HUDEP-2 (cell line): ENCODE measurements at regions not wholly inside any gene's neighbourhood (a gene's known extent, or its start where the extent isn't known, plus 50 kb on each side); places are given as distances from the start of the nearest gene placed in this dataset.

Experiments
- DNase-seq, 76 experiments: peaks; one replicate each; lab custom pipeline; 2025; ENCODE audit not compliant: unreplicated experiment in 76 of 76; lab: John Stamatoyannopoulos, UW

DNA sequence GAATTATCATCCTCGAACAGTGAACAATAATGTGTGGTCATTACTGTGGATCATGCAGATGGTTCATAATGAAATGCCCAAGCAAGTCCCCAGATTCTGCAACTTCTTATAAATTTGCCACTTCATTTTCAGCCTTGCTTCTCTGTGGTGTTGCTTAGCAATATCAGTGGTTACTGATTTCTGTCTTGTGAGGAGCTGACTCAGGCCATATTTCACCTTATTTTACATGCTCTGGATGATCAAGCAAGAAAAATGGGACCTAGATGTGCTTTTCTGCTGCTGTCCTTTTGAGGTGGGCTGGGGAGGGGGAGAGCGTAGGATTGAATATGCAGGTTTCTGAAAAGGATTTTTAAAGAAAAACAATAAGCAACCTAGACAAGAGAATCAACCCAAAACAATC is 188.3 kb downstream of the SLC24A2 start:
- DNase-seq = no peak

DNA sequence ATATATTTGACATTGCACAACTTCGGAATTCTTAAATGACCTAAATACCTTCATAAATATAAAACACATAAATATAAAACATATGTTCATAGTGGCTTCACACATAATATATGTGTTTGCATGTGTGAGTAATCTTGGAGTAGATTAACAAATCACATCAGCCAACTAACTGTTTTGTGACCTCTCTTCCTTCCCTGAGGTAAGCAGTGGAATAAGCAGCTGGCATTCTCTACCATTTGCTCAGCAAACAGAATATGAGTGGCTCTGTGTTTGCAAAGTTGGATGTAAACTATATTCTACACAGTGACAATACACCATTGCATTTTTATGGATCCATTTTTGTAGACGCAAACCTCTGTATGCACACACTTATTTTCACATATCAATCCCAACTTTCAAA is 189.9 kb downstream of the ACER2 start:
- no peak for DNase-seq

DNA sequence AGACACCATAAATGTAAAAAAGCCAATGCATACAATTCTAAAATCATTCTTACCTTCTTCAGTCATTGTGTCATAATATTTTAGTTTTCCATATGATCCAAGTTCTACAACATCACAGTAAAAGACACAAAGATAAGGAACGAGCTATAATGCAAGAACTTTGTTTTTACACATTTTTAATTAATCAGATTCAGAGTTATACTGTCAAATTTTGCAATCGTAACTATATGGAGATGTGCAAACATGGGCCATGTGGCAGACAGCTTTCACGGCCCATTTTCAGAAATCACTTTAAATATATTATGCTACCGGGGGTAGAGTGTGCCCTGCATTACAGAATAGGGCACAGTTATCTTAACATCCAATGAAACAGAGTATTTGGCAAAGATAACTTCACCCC is 188.4 kb downstream of the ACER2 start:
- no peak for DNase-seq

DNA sequence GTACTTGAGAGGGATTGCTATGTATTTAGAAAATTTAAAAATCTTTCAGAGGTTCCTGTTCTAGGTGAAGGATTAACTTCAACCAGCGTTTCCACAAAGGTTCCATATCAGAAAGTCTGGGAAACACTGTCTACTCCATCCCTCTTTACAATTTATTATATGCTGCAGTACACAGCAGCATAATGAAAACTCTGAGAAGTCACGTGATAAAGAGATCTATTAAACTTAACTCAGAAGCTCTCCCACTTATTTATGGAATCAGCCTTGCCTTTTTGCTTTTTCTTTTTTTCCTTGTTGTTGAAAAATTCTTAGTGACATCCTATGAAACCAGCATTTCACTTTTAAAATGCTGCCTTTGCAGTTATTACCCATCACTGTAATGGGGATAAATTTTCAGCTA is 186.2 kb downstream of the ACER2 start:
- DNase-seq = no peak

DNA sequence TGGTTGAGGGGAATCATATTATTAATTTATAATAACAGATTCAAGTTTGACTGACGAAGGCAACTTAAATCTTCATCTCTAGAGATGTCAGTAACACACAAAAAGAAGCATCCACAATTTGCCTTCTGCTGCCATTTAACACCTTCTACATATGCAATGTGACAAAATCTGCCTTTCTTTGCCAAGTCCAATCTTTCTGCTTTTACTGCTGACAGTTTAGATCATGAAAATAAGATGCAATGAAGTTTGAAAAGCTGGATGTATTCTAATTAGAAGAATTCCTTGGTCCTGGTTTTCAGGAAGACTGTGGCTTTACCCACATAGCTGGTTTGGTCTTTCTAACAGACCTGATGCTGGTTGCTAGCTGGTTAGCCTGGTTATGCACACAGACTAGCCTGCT is 178.9 kb downstream of the ACER2 start:
- DNase-seq = no peak

DNA sequence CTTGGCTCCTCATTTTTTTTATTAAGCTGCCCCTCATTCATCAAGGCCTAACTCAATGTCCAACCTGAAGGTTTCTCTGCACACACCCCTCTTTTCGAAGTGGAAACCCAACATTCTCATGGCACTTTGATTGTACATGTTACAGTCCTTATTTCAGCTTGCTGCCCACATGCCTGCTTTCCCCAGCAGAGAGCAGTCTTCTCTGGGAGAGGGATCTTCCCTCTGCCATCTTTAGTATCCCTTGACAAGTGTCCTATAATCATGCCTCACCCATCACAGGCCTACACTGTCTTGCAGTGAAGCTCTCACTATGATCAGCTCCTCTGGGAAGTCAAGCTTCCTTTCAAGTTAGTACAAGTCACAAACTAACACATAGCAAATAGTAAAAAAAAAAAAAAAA is 175.1 kb downstream of the ACER2 start:
- peak in 2 of 76 experiments; percentile 18 to 23 for DNase-seq

DNA sequence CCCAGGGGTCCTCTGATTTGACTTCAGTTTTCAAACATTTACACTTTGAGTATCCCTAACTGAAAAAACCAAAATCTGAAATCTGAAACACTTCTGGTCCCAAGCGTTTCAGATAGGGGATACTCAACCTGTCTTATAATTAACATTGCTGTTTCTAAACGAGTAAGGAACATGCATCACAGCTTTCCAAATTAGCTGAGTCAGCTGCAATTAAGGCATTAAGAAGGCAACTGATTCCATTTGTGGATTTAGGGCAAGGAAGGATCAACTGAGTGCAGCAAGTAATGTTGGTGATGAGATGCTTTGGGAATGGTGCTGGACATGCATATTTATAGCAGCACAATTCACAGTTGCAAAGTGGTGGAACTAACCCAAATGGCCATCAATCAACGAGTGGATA is 168.6 kb downstream of the ACER2 start:
- no peak for DNase-seq

DNA sequence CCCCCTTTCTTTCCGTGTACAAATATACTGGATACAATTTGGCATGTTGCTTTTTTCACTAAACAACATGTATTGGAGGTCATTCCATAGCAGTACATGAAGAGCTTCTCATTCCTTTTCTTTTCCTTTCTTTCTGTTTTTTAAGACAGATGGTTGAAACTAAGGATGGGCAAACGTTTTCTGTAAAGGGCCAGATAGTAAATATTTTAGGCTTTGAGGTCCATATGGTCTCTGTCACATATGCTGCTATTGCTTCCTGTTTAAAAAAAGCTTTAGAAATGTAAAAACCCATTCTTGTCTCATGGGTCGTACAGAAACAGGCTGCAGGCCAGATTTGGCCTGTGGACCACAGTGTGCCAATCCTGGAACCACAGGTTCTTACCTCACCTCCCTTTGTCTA is 160.1 kb downstream of the ACER2 start:
- DNase-seq = no peak

DNA sequence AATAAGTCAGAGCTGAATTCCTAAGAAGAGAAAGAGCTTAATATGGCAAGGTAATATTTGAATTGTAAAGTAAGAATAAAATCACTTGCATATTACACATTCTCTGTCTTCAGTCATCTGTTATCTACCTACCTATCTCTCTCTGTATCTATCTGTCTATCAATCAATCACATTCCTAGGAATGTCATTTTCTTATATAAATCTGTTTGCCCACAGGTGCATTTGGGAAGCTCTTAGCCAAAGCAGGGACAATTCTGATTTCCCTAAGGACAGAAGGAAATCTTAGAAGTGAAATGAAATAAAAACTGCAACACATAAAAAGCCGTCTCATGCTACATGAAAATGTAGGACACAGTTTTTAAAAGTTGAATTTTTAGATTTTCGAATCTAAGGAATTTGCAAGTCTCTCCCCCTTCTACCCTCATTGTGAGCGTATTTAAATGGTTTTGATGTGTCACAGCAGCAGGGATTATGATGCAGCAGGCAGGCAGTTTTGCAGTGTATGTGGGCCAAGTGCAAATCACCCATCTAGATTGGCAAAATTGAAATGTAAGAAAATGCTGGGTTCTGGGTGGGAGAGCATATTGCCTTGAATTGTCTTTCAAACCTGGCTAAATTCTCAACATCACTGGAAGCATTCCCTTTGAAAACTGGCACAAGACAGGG is 155.7 kb downstream of the ACER2 start:
- no peak for DNase-seq

DNA sequence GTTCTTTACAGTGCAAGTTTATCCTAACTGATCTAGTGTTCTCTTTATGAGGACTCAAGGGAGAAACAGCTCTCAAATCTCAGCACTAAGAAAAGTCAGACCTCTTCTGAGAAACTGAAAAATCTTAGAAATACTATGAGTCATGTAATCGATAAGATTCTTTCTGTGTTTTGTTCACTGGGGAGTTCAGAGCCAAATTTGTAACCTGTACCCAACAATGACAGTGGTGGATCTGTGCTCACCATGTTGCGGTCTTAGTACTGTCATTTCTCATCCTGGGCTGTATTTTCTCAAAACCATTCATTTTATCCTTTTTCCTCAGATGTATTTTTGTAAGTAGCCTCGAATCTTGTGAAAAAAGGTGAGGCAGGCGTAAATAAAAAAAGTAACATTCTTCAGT is 146.4 kb downstream of the ACER2 start:
- no peak for DNase-seq

DNA sequence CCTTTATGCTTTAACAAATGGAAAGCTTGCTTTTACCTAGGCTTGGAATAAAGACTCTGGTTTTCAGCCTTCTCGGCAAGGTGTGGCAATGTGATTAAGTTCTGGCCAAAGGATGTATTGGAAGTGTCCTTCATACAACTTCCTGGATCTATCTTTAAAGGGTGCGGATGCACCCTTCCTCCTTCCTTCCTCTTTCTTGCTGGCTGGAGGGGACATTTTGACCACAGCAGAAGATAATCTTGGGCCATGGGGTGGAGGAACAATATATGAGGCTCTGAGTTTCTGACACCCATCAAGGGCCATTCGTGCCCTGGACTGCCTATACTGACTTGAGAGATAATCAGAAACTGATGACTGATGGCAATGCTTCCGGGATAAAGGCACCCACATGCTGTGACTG is 145.7 kb downstream of the ACER2 start:
- DNase-seq = no peak

DNA sequence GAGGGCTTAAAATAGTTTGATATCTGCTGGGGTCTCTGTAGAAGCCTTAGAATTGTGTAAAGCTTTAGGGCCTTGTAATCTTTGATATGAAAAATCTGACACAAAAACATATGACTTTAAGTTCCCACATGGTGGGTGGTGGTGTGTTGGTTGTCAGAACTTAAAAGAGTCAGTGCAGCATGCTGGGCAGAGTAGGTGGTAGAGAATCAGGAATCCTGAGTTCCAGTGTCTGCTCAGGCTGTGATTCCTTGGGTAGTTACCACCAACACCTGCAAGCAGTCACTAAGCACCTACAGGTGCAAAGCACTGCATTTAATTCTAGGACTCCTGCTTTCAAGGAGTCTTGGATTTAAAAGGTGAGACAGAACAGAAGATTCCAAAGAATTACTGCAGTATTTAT is 144.6 kb downstream of the ACER2 start:
- DNase-seq = no peak

DNA sequence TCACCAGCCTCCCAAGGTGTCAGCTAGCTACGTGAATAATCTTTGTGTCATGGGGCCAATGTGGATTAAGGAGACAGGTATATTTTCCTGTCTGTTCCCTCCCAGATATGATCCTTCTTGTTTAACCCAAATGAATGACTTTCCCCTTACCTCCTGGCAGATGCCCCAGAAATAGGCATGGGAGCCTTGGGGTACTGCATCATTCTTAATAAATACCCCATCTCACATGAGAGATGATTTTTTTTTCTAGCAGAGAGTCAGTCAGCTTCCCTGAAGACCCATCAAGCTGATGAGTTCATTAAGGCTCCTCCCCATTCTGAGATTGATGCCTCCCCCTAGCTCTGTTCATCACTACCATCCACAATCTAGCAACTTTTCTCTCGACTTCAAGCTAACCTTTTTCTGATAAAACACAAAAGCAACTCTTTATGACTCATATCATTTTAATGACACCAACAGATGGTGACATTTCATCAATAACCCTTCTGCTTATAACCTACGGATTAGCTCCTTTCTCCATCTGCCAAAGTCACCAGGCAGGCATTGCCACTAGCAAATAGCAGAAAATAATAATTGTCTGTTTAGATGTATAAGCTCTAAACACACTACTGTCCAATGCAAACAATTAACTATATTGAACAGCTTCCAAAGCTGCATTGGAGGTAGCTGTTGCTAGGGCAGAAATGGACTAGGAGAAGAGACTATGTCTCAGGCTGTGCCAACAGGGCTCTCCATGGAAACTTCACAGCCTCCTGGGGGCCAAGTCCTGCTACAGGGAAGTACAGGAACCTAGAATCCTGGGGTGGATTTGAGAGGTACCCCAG is 143.7 kb downstream of the ACER2 start:
- no peak for DNase-seq

DNA sequence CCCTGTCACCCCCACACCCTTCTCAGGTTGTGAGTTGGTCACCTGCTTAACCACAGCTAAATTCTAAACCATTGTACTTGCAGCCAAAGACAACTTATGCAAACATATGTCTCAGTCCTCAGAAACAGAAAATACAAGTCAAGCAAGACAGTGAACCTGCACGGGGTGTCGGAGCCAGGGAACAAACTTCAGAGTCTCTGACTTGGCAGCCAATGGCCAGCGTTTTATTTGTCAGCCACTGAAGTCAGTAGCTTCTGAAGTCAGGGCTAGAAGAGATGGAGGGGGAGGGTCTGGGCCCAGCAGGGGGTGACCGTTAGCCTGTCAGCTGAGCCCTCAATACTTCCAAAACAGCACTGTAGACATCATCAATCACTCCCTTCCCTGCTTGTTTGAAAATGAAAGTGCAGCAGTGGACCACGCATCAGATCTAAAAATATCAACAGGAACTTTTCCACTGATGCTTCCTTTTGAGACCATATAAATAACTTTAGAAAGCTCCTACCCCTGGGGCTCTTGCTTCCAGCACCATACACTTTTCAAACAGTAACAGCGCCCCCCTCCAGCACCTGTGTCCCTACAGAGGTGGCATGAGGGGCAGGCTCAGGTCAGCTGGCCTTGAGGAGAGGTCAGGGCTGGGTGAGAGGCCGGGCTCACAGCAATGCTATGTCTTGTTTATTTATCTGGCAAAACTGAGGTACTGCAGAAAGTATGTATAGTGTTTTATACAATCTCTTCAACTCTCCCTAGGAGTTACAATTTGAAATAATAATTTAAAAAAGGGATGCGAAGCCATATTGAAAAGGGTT is 142.5 kb downstream of the ACER2 start:
- no peak for DNase-seq

DNA sequence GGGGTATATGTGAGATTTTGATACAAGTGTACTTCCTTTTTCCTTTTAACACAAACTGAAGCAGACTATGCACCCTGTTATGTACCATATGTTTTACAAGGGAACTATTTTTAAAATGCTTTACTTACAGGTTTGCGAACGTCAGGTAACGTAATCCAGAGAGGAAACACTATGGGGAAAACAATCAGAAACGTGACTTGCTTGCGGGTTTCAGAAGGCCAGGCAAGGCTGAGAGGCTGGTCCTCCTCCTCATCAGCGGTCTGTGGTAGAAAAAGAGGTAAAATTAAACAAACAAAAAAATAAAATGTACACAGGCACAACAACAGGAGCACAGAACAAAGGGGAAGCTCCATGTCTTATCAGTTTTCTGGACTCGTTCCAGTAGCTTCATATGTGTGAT is 141.2 kb downstream of the ACER2 start:
- DNase-seq = peak in 1 of 76 experiments; percentile 2

DNA sequence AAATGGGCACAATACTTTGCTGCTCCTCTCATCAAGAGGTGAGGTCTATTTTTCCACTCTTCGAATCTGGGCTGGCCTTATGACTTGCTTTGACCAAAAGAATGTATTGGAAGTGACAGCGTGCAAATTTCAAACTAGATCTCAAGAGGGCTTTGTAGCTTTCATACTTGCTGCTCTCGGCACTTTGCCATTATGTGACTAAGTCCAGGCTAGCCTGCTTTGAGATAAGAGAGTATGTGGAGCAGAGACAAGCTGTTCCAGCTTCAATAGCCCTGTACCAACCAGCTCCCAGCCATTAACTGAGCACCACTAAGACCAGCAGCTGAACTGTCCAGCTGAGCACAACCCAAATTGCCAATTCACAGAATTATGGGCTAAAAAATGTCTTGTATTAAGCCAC is 124.6 kb downstream of the ACER2 start:
- peak in 34 of 76 experiments; percentile 2 to 73 (median 26) for DNase-seq

DNA sequence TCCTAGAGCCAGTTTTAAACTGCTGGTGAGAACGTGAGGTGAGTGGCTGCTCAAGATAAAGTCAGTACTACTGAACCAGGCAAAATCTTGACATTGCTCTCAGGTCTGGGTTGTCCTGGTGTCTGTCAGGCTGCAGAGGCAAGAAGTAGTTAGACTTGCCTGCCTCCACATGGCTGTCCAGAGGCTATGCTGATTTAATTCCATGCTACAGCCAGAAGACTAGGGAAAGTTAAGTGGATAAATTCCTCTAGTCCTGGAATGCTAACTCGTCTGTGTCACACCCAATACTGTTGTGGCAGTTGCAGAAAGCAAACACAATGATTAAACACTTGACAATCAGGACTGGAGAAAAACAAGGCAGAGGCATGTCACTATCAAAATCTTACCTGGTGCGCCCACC is 118.9 kb downstream of the ACER2 start:
- no peak for DNase-seq

DNA sequence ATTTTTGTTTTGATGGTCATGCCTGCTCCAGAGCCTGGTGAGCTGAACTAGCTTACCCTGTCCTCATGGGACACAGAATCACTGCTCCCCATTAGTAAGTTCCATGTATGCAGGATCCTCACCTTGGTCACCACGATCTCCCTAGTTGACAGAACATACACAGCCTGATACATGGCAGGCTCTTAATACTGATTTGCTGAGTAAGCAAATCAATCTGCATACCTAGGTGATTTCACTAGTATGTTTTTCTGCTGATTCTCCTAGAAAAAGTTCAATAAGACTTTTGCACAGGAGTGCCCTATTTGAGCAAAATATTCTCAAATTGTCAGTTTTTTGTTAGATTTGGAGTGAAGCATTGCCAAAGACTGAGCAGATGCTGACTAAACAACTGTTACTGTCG is 113.7 kb downstream of the ACER2 start:
- no peak for DNase-seq

DNA sequence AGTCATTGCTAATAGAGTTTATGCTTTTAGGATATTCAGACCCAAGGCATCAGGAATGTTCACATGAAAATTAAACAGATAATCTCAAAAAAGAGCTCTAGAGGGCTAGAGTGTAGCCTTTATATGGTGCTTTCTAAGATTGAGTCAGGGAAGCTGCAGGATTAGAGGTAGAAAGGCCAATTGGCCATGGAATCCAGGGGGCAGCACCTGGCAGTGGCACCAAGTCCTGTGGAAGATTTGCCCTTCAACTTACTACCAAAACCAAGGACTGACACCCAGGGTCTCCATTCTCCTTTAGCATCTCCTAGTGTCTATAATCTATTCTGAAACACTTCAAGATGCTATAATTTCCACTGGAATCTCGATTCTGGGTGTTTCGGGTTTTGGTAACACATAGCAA is 112.4 kb downstream of the ACER2 start:
- no peak for DNase-seq

DNA sequence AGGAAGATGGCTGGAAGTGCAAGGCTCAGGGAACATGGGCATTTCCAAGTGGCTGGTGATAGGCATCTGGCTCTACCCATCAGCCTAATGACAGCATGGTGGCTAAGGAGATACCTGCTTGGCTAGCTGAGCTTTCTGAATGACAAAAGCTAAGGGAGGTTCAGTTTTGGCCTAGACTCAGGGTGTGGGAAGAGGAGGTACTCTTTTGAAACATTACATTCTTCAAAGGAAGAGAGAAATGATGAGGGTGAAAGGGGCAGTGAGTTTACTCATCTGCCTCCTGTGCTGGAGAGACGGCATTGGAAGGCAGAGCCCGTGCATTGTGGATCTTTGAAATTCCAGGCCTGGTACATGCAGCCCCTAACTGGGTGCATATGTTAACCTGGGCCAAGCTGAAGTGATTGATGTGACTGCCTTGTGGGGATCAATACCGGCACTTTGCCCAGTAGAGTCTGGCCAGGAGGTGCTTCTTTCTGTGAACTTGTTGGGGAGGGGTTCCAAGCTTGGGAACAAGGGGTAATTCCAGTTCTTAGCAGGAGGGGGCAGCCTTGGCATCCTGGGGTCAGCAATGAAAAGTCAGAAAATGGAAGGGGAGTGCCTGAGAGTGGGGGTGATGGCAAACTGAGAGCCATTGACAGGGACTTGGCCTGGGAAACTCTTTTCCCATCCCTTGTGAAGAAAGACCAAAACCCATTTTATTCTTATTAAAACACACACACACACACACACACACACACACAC is 108.6 kb downstream of the ACER2 start:
- DNase-seq = peak in 15 of 76 experiments; percentile 2 to 44 (median 10)

DNA sequence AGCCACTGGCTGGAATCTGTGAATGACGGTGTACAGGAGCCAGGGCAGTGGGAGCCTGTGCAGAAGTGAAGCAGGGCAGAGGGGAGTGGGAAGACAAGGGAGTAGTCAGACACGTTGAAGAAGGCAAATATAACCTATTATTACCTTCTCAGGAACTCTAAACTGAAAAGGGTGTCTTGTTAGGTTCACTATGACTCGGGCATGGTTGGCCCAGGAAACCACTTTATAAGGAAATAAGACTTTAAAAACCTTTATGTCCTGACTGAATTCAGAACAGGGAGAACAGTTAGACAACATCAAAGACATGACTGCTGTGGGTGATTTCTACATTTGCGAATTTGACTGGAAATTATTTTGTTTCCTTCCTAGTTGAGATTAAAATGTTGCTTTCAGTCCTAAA is 107.5 kb downstream of the ACER2 start:
- DNase-seq = no peak
